ENCODE measurements at regions not wholly inside any gene's neighbourhood (a gene's known extent, or its start where the extent isn't known, plus 50 kb on each side); places are given as distances from the start of the nearest gene placed in this dataset.
"Not testable (repeated sequence)": the region's sequence is repeated elsewhere in the genome, so short reads cannot be mapped to it uniquely, and the experiment has no call there.

DNA sequence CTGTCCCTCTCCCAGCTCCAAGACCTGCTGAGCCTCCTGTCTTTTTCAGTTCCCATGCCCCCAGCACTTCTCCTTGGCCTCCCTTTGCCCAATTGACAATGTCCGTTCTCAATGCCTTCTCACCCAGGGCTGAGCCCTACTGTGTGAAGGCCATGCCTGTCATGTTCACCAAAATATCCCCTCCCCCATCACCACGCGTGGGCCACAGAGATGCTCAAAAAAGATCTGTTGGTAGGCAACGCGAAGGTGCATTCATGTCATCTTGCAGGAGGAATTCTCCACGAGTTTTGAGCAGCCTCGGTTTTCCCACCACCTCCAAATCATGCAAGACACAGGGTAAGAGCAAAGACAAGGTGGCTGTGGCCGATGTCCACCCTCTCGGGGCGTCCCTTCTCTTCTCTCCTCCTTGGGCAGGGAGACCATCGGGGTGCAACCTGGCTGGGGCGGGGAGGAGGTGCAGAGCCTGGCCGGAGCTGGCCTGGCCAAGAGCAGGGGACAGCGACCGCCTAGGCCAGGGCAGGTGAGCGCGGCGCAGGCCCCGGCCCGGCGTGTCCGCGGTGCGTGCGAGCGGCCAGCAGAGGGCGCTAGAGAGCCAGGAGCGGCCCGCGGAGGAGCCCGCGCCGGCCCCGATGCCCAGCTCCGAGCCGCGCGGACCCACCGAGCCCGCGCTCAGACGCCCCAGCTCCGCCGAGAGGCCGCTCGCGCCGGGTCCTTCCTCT, 56.3 kb upstream of the KRTAP5-11 start:
- DNase-seq (ENCODE audit: low read depth): peak; percentile 2
- H3K4me3 ChIP-seq (ENCODE audit: control insufficient read depth, low read depth, low read length): not testable (repeated sequence)

DNA sequence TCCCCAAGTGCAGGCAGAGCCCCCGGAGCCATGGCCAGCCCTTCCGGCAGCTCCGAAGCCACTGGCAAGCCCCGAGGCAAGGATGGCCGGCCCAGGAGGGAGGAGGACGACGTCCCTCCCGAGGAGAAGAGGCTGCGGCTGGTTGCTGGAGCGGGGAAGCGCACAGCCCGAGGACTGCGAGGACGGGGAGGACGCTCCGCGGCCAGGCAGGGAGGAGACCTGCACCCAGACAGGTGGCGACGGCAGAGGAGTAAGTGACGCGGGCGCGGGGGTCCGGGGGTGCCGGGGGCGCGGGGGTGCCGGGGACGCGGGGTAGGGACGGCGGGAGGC, 56.8 kb upstream of the KRTAP5-11 start:
- not testable (repeated sequence) for H3K4me3 ChIP-seq (ENCODE audit: control insufficient read depth, low read depth, low read length); DNase-seq (ENCODE audit: low read depth)

DNA sequence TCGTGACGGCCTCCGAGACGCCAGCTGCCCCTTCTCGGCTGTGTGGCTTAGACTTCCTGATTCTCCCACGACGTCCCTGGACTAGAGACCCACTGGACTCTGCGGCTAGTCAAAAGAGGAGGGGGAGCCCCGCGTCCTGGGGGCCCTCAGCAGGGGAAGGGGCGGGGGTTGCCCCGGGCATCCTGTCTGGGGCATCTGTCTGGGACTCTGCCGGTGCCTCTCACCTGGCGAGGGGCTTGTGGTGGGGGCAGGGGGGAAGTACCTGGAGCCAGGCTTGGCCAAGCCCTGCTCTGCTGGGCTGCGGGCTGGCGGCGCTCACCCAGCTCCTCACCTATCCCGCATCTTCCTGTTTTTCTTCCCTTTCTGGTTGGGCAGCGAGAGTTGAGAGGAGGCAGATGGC, 57.2 kb upstream of the KRTAP5-11 start:
- H3K4me3 ChIP-seq (ENCODE audit: control insufficient read depth, low read depth, low read length); DNase-seq (ENCODE audit: low read depth): not testable (repeated sequence)

DNA sequence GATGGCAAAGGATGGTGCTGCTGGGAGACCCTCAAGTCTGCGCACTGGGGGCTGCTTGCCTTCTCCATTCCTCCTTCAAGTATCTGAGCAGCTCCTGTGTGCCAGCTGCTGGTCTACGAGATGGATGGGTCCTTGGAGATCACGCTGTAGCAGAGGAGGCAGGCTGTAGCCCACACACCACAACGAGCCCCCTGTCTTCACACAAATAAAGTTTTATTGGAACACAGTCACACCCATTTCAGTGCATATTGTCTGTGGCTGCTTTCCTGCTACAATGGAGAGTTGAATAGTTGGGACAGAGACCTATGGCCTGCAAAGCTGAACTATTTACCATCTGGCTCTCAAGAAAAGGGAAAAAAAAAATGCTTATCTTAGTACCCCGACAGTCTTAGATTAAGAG, 64.4 kb upstream of the KRTAP5-11 start:
- DNase-seq (ENCODE audit: low read depth); H3K4me3 ChIP-seq (ENCODE audit: control insufficient read depth, low read depth, low read length): not testable (repeated sequence)

DNA sequence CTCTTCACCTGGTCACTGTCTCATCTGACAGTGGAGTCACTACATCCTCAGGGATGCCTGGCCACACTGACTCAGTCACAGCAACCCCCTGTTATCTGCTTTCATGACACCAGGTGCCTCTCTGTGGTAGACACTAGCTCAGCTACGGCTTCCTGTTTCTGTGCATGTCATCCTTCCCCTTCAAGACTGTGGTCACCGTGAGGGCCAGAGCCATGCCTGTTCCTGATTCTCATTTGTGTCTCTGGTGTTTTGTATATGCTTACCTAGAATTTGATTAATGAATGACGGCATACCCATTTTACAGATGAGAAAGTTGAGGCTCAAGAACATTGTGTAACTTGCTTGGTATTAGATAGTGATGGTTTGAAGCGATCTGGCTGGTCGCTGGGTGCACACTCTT, 70.3 kb upstream of the KRTAP5-11 start:
- H3K4me3 ChIP-seq (ENCODE audit: control insufficient read depth, low read depth, low read length); DNase-seq (ENCODE audit: low read depth): not testable (repeated sequence)

DNA sequence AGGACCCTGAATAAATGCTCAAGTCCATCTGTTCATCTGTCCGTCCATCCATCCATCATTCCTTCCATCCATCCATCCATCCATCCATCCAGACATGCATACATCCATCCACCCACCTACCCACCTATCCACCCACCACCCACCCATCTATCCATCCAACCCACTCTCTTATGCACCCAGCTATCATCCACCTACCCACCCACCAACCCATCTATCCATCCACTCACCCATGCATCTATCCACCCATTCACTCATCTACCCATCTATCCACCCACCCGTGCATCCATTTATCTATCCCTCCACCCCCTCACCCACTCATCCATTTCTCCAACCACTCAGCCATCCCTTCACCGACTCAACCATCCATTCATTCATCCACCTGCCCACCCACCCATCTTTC, 71.7 kb upstream of the KRTAP5-11 start:
- not testable (repeated sequence) for DNase-seq (ENCODE audit: low read depth); H3K4me3 ChIP-seq (ENCODE audit: control insufficient read depth, low read depth, low read length)

DNA sequence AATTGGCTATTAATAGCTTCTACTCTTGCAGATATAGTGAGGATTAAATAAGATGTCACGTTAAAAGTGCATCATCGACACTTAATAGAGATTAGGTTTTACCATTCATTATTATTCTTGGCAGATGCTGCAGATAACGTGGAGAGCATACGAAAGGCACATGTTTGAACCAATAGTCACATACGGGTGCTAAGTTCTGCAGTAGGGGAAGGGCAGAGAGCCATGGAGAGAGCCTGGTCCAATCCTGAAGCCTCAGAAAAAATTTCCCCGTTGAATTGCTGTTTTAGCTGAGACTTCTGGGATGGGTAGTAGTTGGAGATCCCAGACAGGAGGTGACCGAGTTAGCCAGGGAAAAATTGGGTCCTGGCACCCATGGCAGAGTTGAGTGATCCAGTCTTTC, 72.4 kb upstream of the KRTAP5-11 start:
- H3K4me3 ChIP-seq (ENCODE audit: control insufficient read depth, low read depth, low read length); DNase-seq (ENCODE audit: low read depth): not testable (repeated sequence)

DNA sequence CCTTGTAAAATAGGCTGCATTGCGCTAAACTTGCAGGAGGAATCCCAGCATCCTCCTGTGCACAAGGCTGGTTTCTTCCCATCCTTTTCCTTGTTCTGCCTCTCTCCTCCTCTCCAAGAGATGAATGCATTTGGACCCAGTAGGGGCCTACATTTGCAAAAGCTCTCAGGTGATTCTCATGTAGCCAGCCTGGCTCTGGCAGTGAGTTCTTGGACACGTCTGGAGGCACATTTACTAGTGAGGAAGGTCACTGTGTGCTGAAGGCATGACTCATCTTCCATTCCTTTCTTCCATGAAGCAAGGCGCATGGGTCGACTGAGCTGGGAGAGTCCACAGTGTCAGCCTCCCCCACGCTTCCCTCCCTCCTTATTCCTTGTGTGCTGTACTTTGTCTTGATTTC, 73.8 kb upstream of the KRTAP5-11 start:
- not testable (repeated sequence) for DNase-seq (ENCODE audit: low read depth); H3K4me3 ChIP-seq (ENCODE audit: control insufficient read depth, low read depth, low read length)

DNA sequence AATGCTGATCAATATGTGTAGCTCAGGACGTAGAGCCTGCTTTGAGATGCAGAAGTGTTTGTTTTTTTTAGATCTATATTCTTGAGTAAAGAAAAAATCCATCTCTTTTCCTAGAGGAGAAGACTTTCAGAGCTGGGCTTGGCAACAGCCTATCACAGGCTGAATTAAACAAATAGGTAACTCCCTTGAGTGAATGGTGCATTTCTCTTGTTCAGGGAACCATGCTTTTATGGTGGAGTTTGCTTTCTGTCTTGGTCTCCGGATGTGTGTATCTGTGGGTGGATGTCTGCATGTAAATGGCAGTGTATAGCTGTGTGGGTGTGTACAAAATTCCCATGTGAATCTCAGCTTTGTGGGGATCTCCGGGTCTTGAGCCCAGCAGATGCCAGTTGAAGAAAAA, 82.3 kb upstream of the KRTAP5-11 start:
- DNase-seq (ENCODE audit: low read depth); H3K4me3 ChIP-seq (ENCODE audit: control insufficient read depth, low read depth, low read length): not testable (repeated sequence)

DNA sequence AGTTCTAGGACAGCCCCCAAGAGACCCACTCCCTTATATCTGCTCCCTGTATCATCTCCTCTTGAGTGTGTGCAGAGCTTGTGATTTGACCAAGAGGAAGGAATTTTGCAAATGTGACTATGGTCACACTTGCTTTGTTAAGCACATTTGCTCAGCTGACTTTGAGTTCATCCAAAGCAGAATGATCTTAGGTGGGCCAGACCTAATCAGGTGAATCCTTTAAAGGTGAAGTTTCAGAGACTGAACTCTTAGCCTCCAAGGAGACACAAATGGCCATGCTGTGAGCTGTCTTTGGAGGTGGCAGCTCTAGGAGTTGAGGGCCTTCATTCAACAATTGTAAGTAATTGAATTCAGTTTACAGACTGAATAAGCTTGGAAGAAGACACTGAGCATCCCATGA, 115.4 kb upstream of the KRTAP5-11 start:
- not testable (repeated sequence) for H3K4me3 ChIP-seq (ENCODE audit: control insufficient read depth, low read depth, low read length); DNase-seq (ENCODE audit: low read depth)

DNA sequence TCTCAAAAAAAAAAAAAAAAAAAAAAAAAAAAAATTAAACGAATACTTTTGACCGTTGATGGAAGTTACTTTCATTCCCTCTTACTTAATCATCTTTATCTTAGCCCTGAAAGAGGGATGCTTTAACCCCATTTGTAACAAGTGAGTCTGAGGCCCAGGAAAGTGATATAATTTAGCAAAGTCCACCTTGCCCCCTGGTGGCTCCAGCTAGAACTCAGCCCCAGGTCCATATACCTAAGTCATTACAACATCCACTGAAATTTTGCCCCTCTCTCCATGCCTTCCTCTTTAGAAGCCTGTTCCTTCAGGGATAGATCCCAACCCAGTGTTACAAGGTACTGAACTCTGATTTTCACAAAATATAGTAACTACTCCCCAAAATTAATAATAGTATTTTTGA, 116.3 kb upstream of the KRTAP5-11 start:
- peak; percentile 1 for DNase-seq (ENCODE audit: low read depth)
- not testable (repeated sequence) for H3K4me3 ChIP-seq (ENCODE audit: control insufficient read depth, low read depth, low read length)

DNA sequence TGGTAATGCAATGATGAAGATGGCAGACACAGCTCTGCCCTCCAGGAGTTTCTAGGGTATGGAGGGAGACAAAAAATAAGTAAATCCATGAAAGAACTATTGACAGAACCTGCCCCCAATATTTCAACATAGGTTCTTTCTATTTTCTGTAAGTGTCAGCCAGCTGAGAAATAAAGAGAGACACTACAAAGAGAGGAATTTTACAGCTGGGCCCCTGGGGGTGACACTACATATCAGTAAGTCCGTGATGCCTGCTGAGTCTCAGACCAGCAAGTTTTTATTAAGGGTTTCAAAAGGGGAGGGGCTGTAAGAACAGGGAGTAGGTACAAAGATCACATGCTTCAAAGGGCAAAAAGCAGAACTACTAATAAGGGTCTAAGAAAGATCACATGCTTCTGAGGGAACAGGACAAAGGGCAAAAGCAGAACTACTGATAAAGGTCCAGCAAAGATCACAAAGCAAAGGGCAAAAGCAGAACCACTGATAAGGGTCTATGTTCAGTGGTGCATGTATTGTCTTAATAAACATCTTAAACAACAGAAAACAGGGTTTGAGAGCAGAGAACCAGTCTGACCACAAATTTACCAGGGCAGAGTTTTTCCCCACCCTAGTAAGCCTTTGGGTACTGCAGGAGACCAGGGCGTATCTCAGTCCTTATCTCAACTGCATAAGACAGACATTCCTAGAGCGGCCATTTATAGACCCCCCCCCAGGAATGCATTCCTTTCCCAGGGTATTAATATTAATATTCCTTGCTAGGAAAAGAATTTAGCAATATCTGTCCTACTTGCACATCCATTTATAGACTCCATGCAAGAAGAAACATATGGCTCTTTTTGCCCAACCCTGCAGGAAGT, 119.0 kb upstream of the KRTAP5-11 start:
- DNase-seq (ENCODE audit: low read depth); H3K4me3 ChIP-seq (ENCODE audit: control insufficient read depth, low read depth, low read length): not testable (repeated sequence)

DNA sequence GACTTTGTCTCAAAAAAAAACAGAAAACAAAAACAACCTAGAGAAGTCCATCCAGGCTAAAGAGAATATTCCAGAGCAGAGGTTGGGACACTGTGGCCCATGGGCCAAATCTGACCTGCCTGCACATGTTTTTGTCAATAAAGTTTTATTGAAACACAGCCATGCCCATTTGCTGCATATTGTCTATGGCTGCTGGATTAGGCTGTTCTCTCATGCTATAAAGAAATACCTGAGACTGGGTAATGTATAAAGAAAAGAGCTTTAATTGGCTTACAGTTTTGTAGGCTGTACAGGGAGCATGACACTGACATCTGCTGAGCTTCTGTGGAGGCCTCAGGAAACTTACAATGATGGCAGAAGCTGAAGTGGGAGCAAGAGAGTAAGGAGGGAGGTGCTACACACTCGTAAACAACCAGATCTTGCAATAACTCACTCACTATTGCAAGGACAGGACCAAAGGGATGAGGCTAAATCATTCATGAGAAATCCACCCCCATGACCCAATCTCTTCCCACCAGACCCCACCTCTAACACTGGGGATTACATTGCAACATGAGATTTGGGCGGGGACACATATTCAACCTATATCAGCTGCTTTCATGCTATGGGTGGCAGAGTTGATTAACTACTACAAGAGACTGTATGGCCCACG, 122.5 kb upstream of the KRTAP5-11 start:
- DNase-seq (ENCODE audit: low read depth); H3K4me3 ChIP-seq (ENCODE audit: control insufficient read depth, low read depth, low read length): not testable (repeated sequence)

DNA sequence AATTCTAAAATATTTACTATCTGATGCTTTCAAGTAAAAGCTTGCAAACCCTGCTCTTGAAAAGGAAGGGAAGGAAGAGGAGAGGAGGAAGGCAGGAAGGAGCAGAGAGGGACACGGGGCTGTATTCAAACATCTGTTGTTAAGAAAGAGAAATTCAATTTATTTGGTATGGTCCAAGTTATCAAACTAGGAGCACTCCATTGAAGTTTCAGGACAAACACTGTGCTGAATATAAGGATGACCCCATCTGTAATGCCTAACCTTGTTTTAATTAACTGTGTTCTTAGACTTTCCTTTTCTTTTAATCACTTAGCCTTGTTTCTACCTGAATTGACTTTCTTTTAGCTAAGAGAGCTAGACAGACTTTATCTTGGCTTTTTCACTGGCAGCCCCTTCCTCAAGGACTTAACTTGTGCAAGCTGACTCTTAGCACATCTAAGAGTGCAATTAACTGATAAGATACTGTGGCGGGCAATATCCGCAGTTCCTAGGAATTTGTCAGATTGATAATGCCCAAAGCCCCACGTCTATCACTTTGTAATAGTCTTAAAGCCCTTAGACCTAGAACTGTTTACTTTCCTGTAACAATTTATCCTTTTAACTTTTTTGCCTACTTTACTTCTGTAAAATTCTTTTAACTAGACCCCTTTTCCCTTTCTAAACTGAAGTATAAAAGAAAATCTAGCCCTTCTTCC, 123.2 kb upstream of the KRTAP5-11 start:
- DNase-seq (ENCODE audit: low read depth): not testable (repeated sequence)

DNA sequence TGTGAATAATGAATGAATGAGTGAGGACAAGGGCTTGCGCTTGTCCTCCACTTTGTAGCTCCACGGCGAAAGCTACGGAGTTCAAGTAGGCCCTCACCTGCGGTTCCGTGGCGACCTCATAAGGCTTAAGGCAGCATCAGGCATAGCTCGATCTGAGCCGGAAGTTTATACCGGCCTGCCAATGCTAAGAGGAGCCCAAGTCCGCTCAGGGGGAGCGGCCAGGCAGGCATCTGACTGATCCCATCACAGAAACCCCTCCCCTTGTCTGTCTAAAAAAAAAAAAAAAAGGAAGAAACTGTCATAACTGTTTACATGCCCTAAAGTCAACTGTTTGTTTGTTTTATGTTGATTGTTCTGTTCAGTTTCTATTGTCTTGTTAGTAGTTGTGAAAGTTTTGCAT, 124.4 kb upstream of the KRTAP5-11 start:
- not testable (repeated sequence) for H3K4me3 ChIP-seq (ENCODE audit: control insufficient read depth, low read depth, low read length); DNase-seq (ENCODE audit: low read depth)

More for the DNA sequence above, 123.2 kb upstream of the KRTAP5-11 start:
- not testable (repeated sequence) for H3K4me3 ChIP-seq (ENCODE audit: control insufficient read depth, low read depth, low read length)

DNA sequence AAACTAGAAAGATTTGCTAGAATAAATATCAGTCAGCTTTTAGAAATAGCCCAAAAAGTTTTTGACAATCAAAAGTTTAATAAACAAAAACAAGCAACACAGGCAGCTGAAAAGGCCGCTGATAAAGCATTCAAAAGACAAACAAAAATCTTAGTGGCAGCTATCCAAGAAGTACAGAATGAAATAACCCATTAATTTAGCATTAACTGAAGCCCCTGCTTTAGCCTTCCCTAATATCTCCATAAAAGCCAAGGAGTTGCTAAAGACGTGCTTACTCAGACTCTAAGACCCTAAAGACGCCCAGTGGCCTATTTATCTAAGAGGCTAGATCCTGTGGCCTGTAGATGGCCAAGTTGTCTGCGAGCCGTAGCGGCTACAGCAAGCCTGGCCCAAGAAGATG, 123.5 kb upstream of the DEFB108B start:
- DNase-seq (ENCODE audit: low read depth); H3K4me3 ChIP-seq (ENCODE audit: control insufficient read depth, low read depth, low read length): not testable (repeated sequence)

DNA sequence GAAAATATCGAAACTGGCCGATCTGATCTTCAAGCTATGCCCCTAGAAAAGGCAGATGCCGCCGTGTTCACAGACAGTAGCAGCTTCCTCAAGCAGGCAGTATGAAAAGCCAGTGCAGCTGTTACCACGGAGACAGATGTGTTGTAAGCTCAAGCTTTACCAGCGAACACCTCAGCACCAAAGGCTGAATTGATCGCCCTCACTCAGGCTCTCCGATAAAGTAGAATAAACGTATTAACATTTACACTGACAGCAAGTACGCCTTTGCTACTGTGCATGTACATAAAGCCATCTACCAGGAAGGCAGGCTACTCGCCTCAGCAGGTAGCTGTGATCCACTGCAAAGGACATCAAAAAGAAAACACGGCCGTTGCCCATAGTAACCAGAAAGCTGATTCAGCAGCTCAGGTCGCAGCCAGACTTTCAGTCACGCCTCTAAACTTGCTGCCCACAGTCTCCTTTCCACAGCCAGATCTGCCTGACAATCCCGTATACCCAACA, 122.8 kb upstream of the DEFB108B start:
- H3K4me3 ChIP-seq (ENCODE audit: control insufficient read depth, low read depth, low read length): not testable (repeated sequence)
- peak; percentile 4 for DNase-seq (ENCODE audit: low read depth)

DNA sequence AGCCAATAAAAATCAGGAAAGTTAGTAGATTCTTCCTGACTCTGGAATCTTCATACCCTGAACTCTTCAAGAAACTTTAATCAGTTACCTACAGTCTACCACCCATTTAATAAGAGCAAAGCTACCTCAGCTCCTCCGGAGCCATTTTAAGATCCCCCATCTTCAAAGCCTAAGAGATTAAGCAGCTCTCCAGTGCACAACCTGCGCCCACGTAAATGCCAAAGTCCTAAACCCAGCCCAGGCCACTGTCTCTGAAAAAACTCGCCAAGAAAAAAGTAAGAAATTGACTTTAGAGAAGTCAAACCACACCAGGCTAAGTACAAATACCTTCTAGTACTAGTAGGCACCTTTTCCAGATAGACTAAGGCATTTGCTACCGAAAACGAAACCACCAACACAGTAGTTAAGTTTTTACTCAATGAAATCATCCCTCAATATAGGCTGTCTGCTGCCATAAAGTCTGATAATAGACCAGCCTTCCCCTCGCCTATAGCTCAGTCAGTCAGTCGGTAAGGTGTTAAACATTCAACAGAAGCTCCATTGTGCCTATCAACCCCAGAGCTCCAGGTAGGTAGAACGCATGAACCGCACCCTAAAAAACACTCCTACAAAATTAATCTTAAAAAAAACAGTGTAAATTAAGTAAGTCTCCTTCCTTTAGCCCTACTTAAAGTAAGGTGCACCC, 122.2 kb upstream of the DEFB108B start:
- not testable (repeated sequence) for DNase-seq (ENCODE audit: low read depth); H3K4me3 ChIP-seq (ENCODE audit: control insufficient read depth, low read depth, low read length)
